ENCODE measurements at regions not wholly inside any gene's neighbourhood (a gene's known extent, or its start where the extent isn't known, plus 50 kb on each side); places are given as distances from the start of the nearest gene placed in this dataset.

- intact Hi-C loops (cut with DNase I; ENCODE audit: low total_unique reads), result no loop called here
- no peaks in the 10 kb centered on the region for H3K36me3 ChIP-seq (ENCODE audit: low read depth, missing control alignments)
- 86 to 87% methylated on average over 3 of the region's 3 CpGs for WGBS, 2 donors
- H3K4me3 ChIP-seq, result no peak overlapping the region
- no peak for TF ChIP-seq POLR2A (IDR thresholded peaks at IDR 0.05)
- TF ChIP-seq CTCF (IDR thresholded peaks at IDR 0.05), result no peak
- H3K27ac ChIP-seq, result no peak overlapping the region
- H3K27me3 ChIP-seq, result no peaks in the 10 kb centered on the region
- DNase-seq, result no peak
- H3K9me3 ChIP-seq, result no peaks in the 10 kb centered on the region
- no peaks in the 10 kb centered on the region for H3K4me1 ChIP-seq
Observed at GRCh38 chr16:60246086-60246485, 1512.0 kb upstream of the GOT2 start.

- 72 to 76% methylated on average over 1 of the region's 1 CpG for WGBS, 2 donors
- no peaks in the 10 kb centered on the region for H3K27me3 ChIP-seq
- no peaks in the 10 kb centered on the region for H3K9me3 ChIP-seq
- intact Hi-C loops (cut with DNase I; ENCODE audit: low total_unique reads), result no loop called here
- no peak for TF ChIP-seq POLR2A (IDR thresholded peaks at IDR 0.05)
- H3K4me3 ChIP-seq, result no peak overlapping the region
- DNase-seq, result no peak
- no peak overlapping the region for H3K27ac ChIP-seq
- no peaks in the 10 kb centered on the region for H3K4me1 ChIP-seq
- no peaks in the 10 kb centered on the region for H3K36me3 ChIP-seq (ENCODE audit: low read depth, missing control alignments)
Observed at GRCh38 chr16:60241671-60242070, 1507.6 kb upstream of the GOT2 start.

- H3K36me3 ChIP-seq (ENCODE audit: low read depth, missing control alignments), result no peaks in the 10 kb centered on the region
- 47 to 58% methylated on average over 4 of the region's 4 CpGs for WGBS, 2 donors
- H3K27me3 ChIP-seq, result no peaks in the 10 kb centered on the region
- TF ChIP-seq POLR2A (IDR thresholded peaks at IDR 0.05), result no peak
- no peak for TF ChIP-seq CTCF (IDR thresholded peaks at IDR 0.05)
- no peaks in the 10 kb centered on the region for H3K9me3 ChIP-seq
- no peak overlapping the region for H3K27ac ChIP-seq
- intact Hi-C loops (cut with DNase I; ENCODE audit: low total_unique reads), result no loop called here
- H3K4me1 ChIP-seq, result no peaks in the 10 kb centered on the region
- no peak for DNase-seq
- no peak overlapping the region for H3K4me3 ChIP-seq
Observed at GRCh38 chr16:60230666-60231065, 1496.5 kb upstream of the GOT2 start.

GRCh38 chr16:60225541-60225940 is 1491.4 kb upstream of the GOT2 start:
- Histone ChIP-seq H3K4me1 (no peaks in the 10 kb centered on the region), H3K9me3 (no peaks in the 10 kb centered on the region), H3K36me3 (ENCODE audit: low read depth, missing control alignments) (no peaks in the 10 kb centered on the region), H3K4me3 (no peak overlapping the region), H3K27me3 (no peaks in the 10 kb centered on the region), H3K27ac (no peak overlapping the region)
- 75 to 78% methylated on average over 2 of the region's 2 CpGs for WGBS, 2 donors
- DNase-seq, result no peak
- intact Hi-C loops (cut with DNase I; ENCODE audit: low total_unique reads), result no loop called here
- TF ChIP-seq POLR2A (IDR thresholded peaks at IDR 0.05) (no peak), CTCF (IDR thresholded peaks at IDR 0.05) (no peak)

GRCh38 chr16:60217787-60218186 is 1483.7 kb upstream of the GOT2 start:
- no peaks in the 10 kb centered on the region for H3K9me3 ChIP-seq
- H3K4me1 ChIP-seq, result no peaks in the 10 kb centered on the region
- TF ChIP-seq POLR2A (IDR thresholded peaks at IDR 0.05) (no peak), CTCF (IDR thresholded peaks at IDR 0.05) (no peak)
- 66 to 68% methylated on average over 7 of the region's 7 CpGs for WGBS, 2 donors
- DNase-seq, result no peak
- H3K4me3 ChIP-seq, result no peak overlapping the region
- H3K27me3 ChIP-seq, result no peaks in the 10 kb centered on the region
- intact Hi-C loops (cut with DNase I; ENCODE audit: low total_unique reads), result no loop called here
- no peaks in the 10 kb centered on the region for H3K36me3 ChIP-seq (ENCODE audit: low read depth, missing control alignments)
- H3K27ac ChIP-seq, result no peak overlapping the region

Data from testis (tissue), 2 donors.